ENCODE measurements at regions not wholly inside any gene's neighbourhood (a gene's known extent, or its start where the extent isn't known, plus 50 kb on each side); places are given as distances from the start of the nearest gene placed in this dataset.
A peak's percentile ranks its signal among the peaks of the same experiment; 100 is the strongest.

GRCh38 chr3:11930084-11930483 is 74.1 kb upstream of the SYN2 start:
- no peak for ATAC-seq (ENCODE audit: low read depth in 2 of 2)
- H3K27ac Mint-ChIP-seq, result no peak overlapping the region
- H3K36me3 Mint-ChIP-seq, result no peaks in the 10 kb centered on the region
- DNase-seq, result no peak
- peaks cover 0 to 11% (median 4%) of the 10 kb centered on the region in 7 donors for H3K9me3 Mint-ChIP-seq
- no peaks in the 10 kb centered on the region for H3K4me1 Mint-ChIP-seq
- no peak overlapping the region for H3K4me3 Mint-ChIP-seq
- peaks cover 6 to 25% (median 18%) of the 10 kb centered on the region in 3 donors for H3K27me3 Mint-ChIP-seq

- Mint-ChIP-seq H3K36me3 (no peaks in the 10 kb centered on the region), H3K4me1 (no peaks in the 10 kb centered on the region), H3K9me3 (peaks cover 0 to 6% (median 4%) of the 10 kb centered on the region in 7 donors), H3K4me3 (no peak overlapping the region), H3K27me3 (peaks cover 4 to 20% (median 9%) of the 10 kb centered on the region in 3 donors), H3K27ac (no peak overlapping the region)
- DNase-seq, result no peak
- no peak for ATAC-seq (ENCODE audit: low read depth in 2 of 2)
Measured at GRCh38 chr3:11932636-11933035, 71.6 kb upstream of the SYN2 start.

- DNase-seq (no peak), ATAC-seq (ENCODE audit: low read depth in 2 of 2) (no peak)
- Mint-ChIP-seq H3K36me3 (no peaks in the 10 kb centered on the region), H3K27ac (no peak overlapping the region), H3K4me1 (no peaks in the 10 kb centered on the region), H3K27me3 (peaks cover 4 to 19% (median 9%) of the 10 kb centered on the region in 3 donors), H3K4me3 (no peak overlapping the region), H3K9me3 (peaks cover 0 to 6% (median 4%) of the 10 kb centered on the region in 7 donors)
Measured at GRCh38 chr3:11933529-11933928, 70.7 kb upstream of the SYN2 start.

- ATAC-seq (ENCODE audit: low read depth in 2 of 2) (no peak), DNase-seq (no peak)
- Mint-ChIP-seq H3K4me1 (no peaks in the 10 kb centered on the region), H3K4me3 (no peak overlapping the region), H3K27me3 (peaks cover 0 to 7% (median 3%) of the 10 kb centered on the region in 3 donors), H3K36me3 (no peaks in the 10 kb centered on the region), H3K27ac (no peak overlapping the region), H3K9me3 (peaks cover 0 to 9% (median 0%) of the 10 kb centered on the region in 7 donors)
Measured at GRCh38 chr3:11944052-11944673, 60.0 kb upstream of the SYN2 start.

- H3K4me3 Mint-ChIP-seq, result no peak overlapping the region
- H3K27me3 Mint-ChIP-seq, result peaks cover 0 to 16% (median 6%) of the 10 kb centered on the region in 3 donors
- no peaks in the 10 kb centered on the region for H3K4me1 Mint-ChIP-seq
- H3K9me3 Mint-ChIP-seq, result peaks cover 0 to 9% (median 0%) of the 10 kb centered on the region in 7 donors
- H3K27ac Mint-ChIP-seq, result peak overlapping the region in 1 of 6 donors; percentile 74
- DNase-seq (no peak), ATAC-seq (ENCODE audit: low read depth in 2 of 2) (no peak)
- H3K36me3 Mint-ChIP-seq, result no peaks in the 10 kb centered on the region
Measured at GRCh38 chr3:11948331-11948730, 55.9 kb upstream of the SYN2 start.

- peaks cover 0 to 9% (median 0%) of the 10 kb centered on the region in 7 donors for H3K9me3 Mint-ChIP-seq
- ATAC-seq (ENCODE audit: low read depth in 2 of 2), result no peak
- no peak for DNase-seq
- H3K4me1 Mint-ChIP-seq, result no peaks in the 10 kb centered on the region
- H3K36me3 Mint-ChIP-seq, result no peaks in the 10 kb centered on the region
- H3K27ac Mint-ChIP-seq, result no peak overlapping the region
- peaks cover 0 to 16% (median 6%) of the 10 kb centered on the region in 3 donors for H3K27me3 Mint-ChIP-seq
- H3K4me3 Mint-ChIP-seq, result no peak overlapping the region
Measured at GRCh38 chr3:11948866-11949265, 55.3 kb upstream of the SYN2 start.

- H3K4me3 Mint-ChIP-seq, result no peak overlapping the region
- no peaks in the 10 kb centered on the region for H3K36me3 Mint-ChIP-seq
- peaks cover 0 to 16% (median 6%) of the 10 kb centered on the region in 3 donors for H3K27me3 Mint-ChIP-seq
- ATAC-seq (ENCODE audit: low read depth in 2 of 2) (no peak), DNase-seq (no peak)
- H3K9me3 Mint-ChIP-seq, result peaks cover 0 to 9% (median 0%) of the 10 kb centered on the region in 7 donors
- no peak overlapping the region for H3K27ac Mint-ChIP-seq
- no peaks in the 10 kb centered on the region for H3K4me1 Mint-ChIP-seq
Measured at GRCh38 chr3:11949351-11949750, 54.8 kb upstream of the SYN2 start.

- no peaks in the 10 kb centered on the region for H3K36me3 Mint-ChIP-seq
- no peak overlapping the region for H3K4me3 Mint-ChIP-seq
- peaks cover 0 to 9% (median 0%) of the 10 kb centered on the region in 7 donors for H3K9me3 Mint-ChIP-seq
- H3K4me1 Mint-ChIP-seq, result no peaks in the 10 kb centered on the region
- H3K27me3 Mint-ChIP-seq, result peaks cover 0 to 16% (median 6%) of the 10 kb centered on the region in 3 donors
- no peak for ATAC-seq (ENCODE audit: low read depth in 2 of 2)
- H3K27ac Mint-ChIP-seq, result no peak overlapping the region
- DNase-seq, result no peak
Measured at GRCh38 chr3:11950576-11950975, 53.6 kb upstream of the SYN2 start.

- Mint-ChIP-seq H3K27ac (no peak overlapping the region), H3K9me3 (peaks cover 0 to 9% (median 0%) of the 10 kb centered on the region in 7 donors), H3K27me3 (peaks cover 0 to 12% (median 6%) of the 10 kb centered on the region in 3 donors), H3K4me3 (no peak overlapping the region), H3K36me3 (no peaks in the 10 kb centered on the region), H3K4me1 (no peaks in the 10 kb centered on the region)
- no peak for ATAC-seq (ENCODE audit: low read depth in 2 of 2)
- no peak for DNase-seq
Measured at GRCh38 chr3:11953350-11953749, 50.8 kb upstream of the SYN2 start.

- peaks cover 0 to 11% (median 6%) of the 10 kb centered on the region in 3 donors for H3K27me3 Mint-ChIP-seq
- H3K9me3 Mint-ChIP-seq, result peaks cover 0 to 9% (median 0%) of the 10 kb centered on the region in 7 donors
- H3K36me3 Mint-ChIP-seq, result no peaks in the 10 kb centered on the region
- no peak for DNase-seq
- no peak overlapping the region for H3K27ac Mint-ChIP-seq
- no peak for ATAC-seq (ENCODE audit: low read depth in 2 of 2)
- no peak overlapping the region for H3K4me3 Mint-ChIP-seq
- no peaks in the 10 kb centered on the region for H3K4me1 Mint-ChIP-seq
Measured at GRCh38 chr3:11953778-11954177, 50.4 kb upstream of the SYN2 start.

- Mint-ChIP-seq H3K4me1 (no peaks in the 10 kb centered on the region), H3K36me3 (peaks cover under 1 to 1% of the 10 kb centered on the region in 2 donors), H3K4me3 (no peak overlapping the region), H3K9me3 (peaks cover 0 to 12% (median 3%) of the 10 kb centered on the region in 7 donors), H3K27me3 (peaks cover 0 to 6% (median 6%) of the 10 kb centered on the region in 3 donors), H3K27ac (no peak overlapping the region)
- no peak for ATAC-seq (ENCODE audit: low read depth in 2 of 2)
- no peak for DNase-seq
Measured at GRCh38 chr3:11954312-11954934, 49.8 kb upstream of the SYN2 start.
